DMS 273 (cell line): ENCODE measurements at regions not wholly inside any gene's neighbourhood (a gene's known extent, or its start where the extent isn't known, plus 50 kb on each side); places are given as distances from the start of the nearest gene placed in this dataset.

Experiments used
- DNase-seq: peaks from one replicate; lab custom pipeline; 2025; ENCODE audit not compliant: unreplicated experiment; lab: John Stamatoyannopoulos, UW

- DNase-seq, result no peak
These were observed 480.7 kb downstream of the PRKD1 start for GRCh38 chr14:29446971-29447370.

- DNase-seq, result no peak
These were observed 475.7 kb downstream of the PRKD1 start for GRCh38 chr14:29451941-29452340.

- no peak for DNase-seq
These were observed 474.6 kb downstream of the PRKD1 start for GRCh38 chr14:29453045-29453444.

- no peak for DNase-seq
These were observed 473.5 kb downstream of the PRKD1 start for GRCh38 chr14:29454026-29454693.

- DNase-seq, result no peak
These were observed 469.1 kb downstream of the PRKD1 start for GRCh38 chr14:29458547-29458946.

- no peak for DNase-seq
These were observed 468.1 kb downstream of the PRKD1 start for GRCh38 chr14:29459531-29459930.

- DNase-seq, result no peak
These were observed 467.6 kb downstream of the PRKD1 start for GRCh38 chr14:29459969-29460560.

- no peak for DNase-seq
These were observed 466.5 kb downstream of the PRKD1 start for GRCh38 chr14:29461101-29461500.

GRCh38 chr14:29461506-29461905 is 466.1 kb downstream of the PRKD1 start:
- DNase-seq, result no peak

- no peak for DNase-seq
These were observed 465.3 kb downstream of the PRKD1 start for GRCh38 chr14:29462321-29462720.

- no peak for DNase-seq
These were observed 464.9 kb downstream of the PRKD1 start for GRCh38 chr14:29462772-29463171.

GRCh38 chr14:29463727-29464395 is 463.8 kb downstream of the PRKD1 start:
- peak; percentile 13 for DNase-seq

- no peak for DNase-seq
These were observed 462.6 kb downstream of the PRKD1 start for GRCh38 chr14:29465095-29465494.

- no peak for DNase-seq
These were observed 452.0 kb downstream of the PRKD1 start for GRCh38 chr14:29475641-29476040.

GRCh38 chr14:29486132-29486531 is 441.5 kb downstream of the PRKD1 start:
- DNase-seq, result no peak

GRCh38 chr14:29489911-29490425 is 437.7 kb downstream of the PRKD1 start:
- no peak for DNase-seq

GRCh38 chr14:29493849-29494248 is 433.8 kb downstream of the PRKD1 start:
- no peak for DNase-seq

GRCh38 chr14:29494312-29494711 is 433.3 kb downstream of the PRKD1 start:
- DNase-seq, result no peak

- no peak for DNase-seq
These were observed 423.7 kb downstream of the PRKD1 start for GRCh38 chr14:29503903-29504302.

- DNase-seq, result peak; percentile 6
These were observed 409.3 kb downstream of the PRKD1 start for GRCh38 chr14:29518335-29518734.

- DNase-seq, result peak; percentile 49
These were observed 406.0 kb downstream of the PRKD1 start for GRCh38 chr14:29521526-29522137.
